Lower leg skin (tissue), 3 donors: ENCODE measurements at regions not wholly inside any gene's neighbourhood (a gene's known extent, or its start where the extent isn't known, plus 50 kb on each side); places are given as distances from the start of the nearest gene placed in this dataset.

Experiments used
- POLR2A ChIP-seq, 2 donors: fragments of 450-650 bp; IDR thresholded peaks; one replicate each; pipeline ENCODE4 v1.6.1; 2016 to 2017; ENCODE audit warnings: antibody characterized with exemption in 2 of 2, mild to moderate bottlenecking in 1 of 2, moderate library complexity in 1 of 2
- TF ChIP-seq, protein P1 (sequence below), 3 donors: fragments of 450-650 bp; IDR thresholded peaks; one replicate each; pipeline ENCODE4 v1.5.1; 2016; ENCODE audit warnings: antibody characterized with exemption in 3 of 3, mild to moderate bottlenecking in 3 of 3, moderate library complexity in 2 of 3

- TF ChIP-seq, protein P1, sequence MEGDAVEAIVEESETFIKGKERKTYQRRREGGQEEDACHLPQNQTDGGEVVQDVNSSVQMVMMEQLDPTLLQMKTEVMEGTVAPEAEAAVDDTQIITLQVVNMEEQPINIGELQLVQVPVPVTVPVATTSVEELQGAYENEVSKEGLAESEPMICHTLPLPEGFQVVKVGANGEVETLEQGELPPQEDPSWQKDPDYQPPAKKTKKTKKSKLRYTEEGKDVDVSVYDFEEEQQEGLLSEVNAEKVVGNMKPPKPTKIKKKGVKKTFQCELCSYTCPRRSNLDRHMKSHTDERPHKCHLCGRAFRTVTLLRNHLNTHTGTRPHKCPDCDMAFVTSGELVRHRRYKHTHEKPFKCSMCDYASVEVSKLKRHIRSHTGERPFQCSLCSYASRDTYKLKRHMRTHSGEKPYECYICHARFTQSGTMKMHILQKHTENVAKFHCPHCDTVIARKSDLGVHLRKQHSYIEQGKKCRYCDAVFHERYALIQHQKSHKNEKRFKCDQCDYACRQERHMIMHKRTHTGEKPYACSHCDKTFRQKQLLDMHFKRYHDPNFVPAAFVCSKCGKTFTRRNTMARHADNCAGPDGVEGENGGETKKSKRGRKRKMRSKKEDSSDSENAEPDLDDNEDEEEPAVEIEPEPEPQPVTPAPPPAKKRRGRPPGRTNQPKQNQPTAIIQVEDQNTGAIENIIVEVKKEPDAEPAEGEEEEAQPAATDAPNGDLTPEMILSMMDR (IDR thresholded peaks at IDR 0.05), result no peak
- no peak for TF ChIP-seq POLR2A (IDR thresholded peaks at IDR 0.05)
These were observed 112.2 kb upstream of the FMN2 start for GRCh38 chr1:239979456-239979855.
